A549 (cell line): ENCODE measurements at regions not wholly inside any gene's neighbourhood (a gene's known extent, or its start where the extent isn't known, plus 50 kb on each side); places are given as distances from the start of the nearest gene placed in this dataset.

Source experiments
- ATAC-seq, 2 experiments: fragments of 200-7000 bp in 1 of 2; fragments of >200 bp in 1 of 2; cut with Nextera tagmentation in 1 of 2; cut with Tn5 transposase in 1 of 2; 3 replicates each; pipeline versions ENCODE4 v1.8.0 to v1.9.1; 2018 to 2020; ENCODE audit warnings: mild to moderate bottlenecking in 1 of 2, moderate library complexity in 1 of 2
- CTCF ChIA-PET: fragments of 300-600 bp; sonication (Branson Sonifier 250); formaldehyde crosslinking; extraction: SDS; loops from one replicate; lab custom pipeline; 2021; ENCODE audit warnings: antibody characterized with exemption, inconsistent platforms; lab: Yijun Ruan, JAX
- POLR2A ChIA-PET: fragments of 350-600 bp; formaldehyde crosslinking; extraction: SDS; loops from one replicate; lab custom pipeline; 2021; ENCODE audit warnings: antibody characterized with exemption, inconsistent platforms; lab: Yijun Ruan, JAX
- DNase-seq, 2 experiments: peaks; one replicate each; pipeline versions ENCODE4 v3.0.0 to v3.0.0-alpha.2; 2011 to 2016; ENCODE audit warnings: low read depth in 1 of 2, low spot score in 1 of 2
- FAIRE-seq: peaks from 2 replicates; lab custom pipeline; 2011; peaks lifted over from hg19 to GRCh38; lab: Jason Lieb, UNC
- H3K27ac ChIP-seq, 2 experiments: fragments of >200 bp; sonication (Bioruptor Twin); formaldehyde crosslinking; 3 replicates each; pipeline ENCODE4 v1.5.1; 2016 to 2017
- H3K4me1 ChIP-seq: fragments of >200 bp; sonication (Bioruptor Twin); formaldehyde crosslinking; 3 replicates; pipeline ENCODE4 v1.6.1; 2016
- H3K4me2 ChIP-seq: fragments of >200 bp; sonication (Bioruptor Twin); formaldehyde crosslinking; 3 replicates; pipeline ENCODE4 v1.6.1; 2016
- H3K4me3 ChIP-seq: fragments of >200 bp; sonication (Bioruptor Twin); formaldehyde crosslinking; 3 replicates; pipeline ENCODE4 v1.5.1; 2016
- H3K9me3 ChIP-seq: fragments of >200 bp; sonication (Bioruptor Twin); formaldehyde crosslinking; 3 replicates; pipeline ENCODE4 v1.6.1; 2016
- BHLHE40 ChIP-seq: IDR thresholded peaks from 2 replicates; pipeline ENCODE4 v1.6.1; 2012; ENCODE audit warnings: low read depth, low read length, inconsistent platforms
- CBX2 ChIP-seq: fragments of 200-600 bp; sonication (generic); IDR thresholded peaks from 2 replicates; pipeline ENCODE4 v1.6.1; 2016; ENCODE audit warnings: low read depth, mild to moderate bottlenecking, borderline replicate concordance
- CBX8 ChIP-seq: fragments of 200-600 bp; sonication (generic); IDR thresholded peaks from 2 replicates; pipeline ENCODE4 v1.6.1; 2016
- CEBPB ChIP-seq, 2 experiments: fragments of >200 bp in 1 of 2; sonication (Bioruptor Twin) in 1 of 2; formaldehyde crosslinking in 1 of 2; IDR thresholded peaks; 2 replicates each; pipeline ENCODE4 v1.6.1; 2012 to 2016
- CTCF ChIP-seq: fragments of >200 bp; sonication (Bioruptor Twin); formaldehyde crosslinking; IDR thresholded peaks from 3 replicates; pipeline ENCODE4 v1.5.1; 2016
- EHF ChIP-seq: fragments of 250-450 bp; sonication (Bioruptor Pico); IDR thresholded peaks from 2 replicates; pipeline ENCODE4 v1.5.0; 2020; ENCODE audit warnings: mild to moderate bottlenecking
- EP300 ChIP-seq, 2 experiments: fragments of >200 bp; sonication (Bioruptor Twin); formaldehyde crosslinking; IDR thresholded peaks; 2 replicates in 1 of 2; 3 replicates in 1 of 2; pipeline ENCODE4 v1.6.1; 2016 to 2017
- FOSB ChIP-seq: fragments of 250-450 bp; sonication (Bioruptor Pico); IDR thresholded peaks from 2 replicates; pipeline ENCODE4 v1.5.0; 2020; ENCODE audit warnings: mild to moderate bottlenecking, moderate library complexity
- FOSL2 ChIP-seq, 2 experiments: fragments of 450-650 bp in 1 of 2; fragments of >200 bp in 1 of 2; sonication (Bioruptor Twin) in 1 of 2; formaldehyde crosslinking; IDR thresholded peaks; 2 replicates each; pipeline versions ENCODE4 v1.5.0 to v1.6.1; 2016 to 2020; ENCODE audit warnings: mild to moderate bottlenecking in 1 of 2, moderate library complexity in 1 of 2
- GATA3 ChIP-seq: IDR thresholded peaks from 2 replicates; pipeline ENCODE4 v1.6.1; 2012; ENCODE audit warnings: borderline replicate concordance
- HDAC2 ChIP-seq: fragments of 200-600 bp; sonication (generic); IDR thresholded peaks from 2 replicates; pipeline ENCODE4 v1.6.1; 2016
- HEYL ChIP-seq: fragments of 250-450 bp; sonication (Bioruptor Pico); IDR thresholded peaks from 2 replicates; pipeline ENCODE4 v1.8.0; 2021; ENCODE audit warnings: mild to moderate bottlenecking, moderate library complexity
- HOXA7 ChIP-seq: fragments of 250-450 bp; sonication (Bioruptor Pico); IDR thresholded peaks from 2 replicates; pipeline ENCODE4 v1.5.0; 2020; ENCODE audit warnings: mild to moderate bottlenecking, moderate library complexity
- HOXB13 ChIP-seq: fragments of 250-450 bp; sonication (Bioruptor Pico); IDR thresholded peaks from 2 replicates; pipeline ENCODE4 v1.5.0; 2020; ENCODE audit warnings: low read depth, mild to moderate bottlenecking, moderate library complexity
- KDM5A ChIP-seq: fragments of 200-600 bp; sonication (generic); IDR thresholded peaks from 2 replicates; pipeline ENCODE4 v1.6.1; 2016; ENCODE audit warnings: antibody characterized with exemption, mild to moderate bottlenecking
- MYC ChIP-seq: IDR thresholded peaks from 2 replicates; pipeline ENCODE4 v1.6.1; 2012; ENCODE audit warnings: mild to moderate bottlenecking, inconsistent platforms, low read length, improper control_type of control experiment, borderline replicate concordance
- NPAS2 ChIP-seq: fragments of 250-450 bp; sonication (Bioruptor Pico); IDR thresholded peaks from 2 replicates; pipeline ENCODE4 v1.8.0; 2022; ENCODE audit warnings: mild to moderate bottlenecking, moderate library complexity, borderline replicate concordance
- POLR2A ChIP-seq: IDR thresholded peaks from 2 replicates; pipeline ENCODE4 v1.6.1; 2012; ENCODE audit warnings: mild to moderate bottlenecking, low read length
- POLR2AphosphoS2 ChIP-seq: conservative IDR thresholded peaks from 2 replicates; pipeline ENCODE4 v1.6.1; 2012; ENCODE audit warnings: low read length, improper control_type of control experiment, inconsistent platforms
- RCOR1 ChIP-seq: fragments of 150-350 bp; IDR thresholded peaks from 2 replicates; pipeline ENCODE4 v1.6.1; 2014; ENCODE audit warnings: antibody characterized with exemption, low read length, low read depth
- RNF2 ChIP-seq: fragments of 200-600 bp; sonication (generic); IDR thresholded peaks from 2 replicates; pipeline ENCODE4 v1.6.1; 2016; ENCODE audit warnings: low read depth, mild to moderate bottlenecking, antibody characterized with exemption, moderate library complexity, borderline replicate concordance
- SMC3 ChIP-seq: fragments of >200 bp; sonication (Bioruptor Twin); formaldehyde crosslinking; IDR thresholded peaks from 3 replicates; pipeline ENCODE4 v1.6.1; 2018; ENCODE audit warnings: inconsistent platforms
- ZNF302 ChIP-seq: fragments of 250-450 bp; sonication (Bioruptor Pico); IDR thresholded peaks from 2 replicates; pipeline ENCODE4 v1.9.0; 2021; ENCODE audit warnings: inconsistent platforms, mild to moderate bottlenecking, moderate library complexity
- WGBS: methylation state at CpG from one replicate; pipeline ENCODE4 v1.1.6; 2017; ENCODE audit errors: missing lambda C conversion rate; 5-methylcytosine and 5-hydroxymethylcytosine counted together
- TF ChIP-seq, protein P1 (sequence below): fragments of 150-350 bp; IDR thresholded peaks from 2 replicates; pipeline ENCODE4 v1.6.1; 2014; ENCODE audit warnings: low read depth, mild to moderate bottlenecking, low read length
- TF ChIP-seq, protein P2 (sequence below): fragments of 450-650 bp; IDR thresholded peaks from 2 replicates; pipeline ENCODE4 v1.6.1; 2014; ENCODE audit warnings: antibody characterized with exemption
- TF ChIP-seq, protein P3 (sequence below): fragments of >200 bp; sonication (Bioruptor Twin); formaldehyde crosslinking; IDR thresholded peaks from 2 replicates; pipeline ENCODE4 v1.6.1; 2016
- TF ChIP-seq, protein P4 (sequence below): fragments of 250-450 bp; sonication (Bioruptor Pico); IDR thresholded peaks from 2 replicates; pipeline ENCODE4 v1.5.0; 2020; ENCODE audit warnings: low read depth, mild to moderate bottlenecking, moderate library complexity

DNA sequence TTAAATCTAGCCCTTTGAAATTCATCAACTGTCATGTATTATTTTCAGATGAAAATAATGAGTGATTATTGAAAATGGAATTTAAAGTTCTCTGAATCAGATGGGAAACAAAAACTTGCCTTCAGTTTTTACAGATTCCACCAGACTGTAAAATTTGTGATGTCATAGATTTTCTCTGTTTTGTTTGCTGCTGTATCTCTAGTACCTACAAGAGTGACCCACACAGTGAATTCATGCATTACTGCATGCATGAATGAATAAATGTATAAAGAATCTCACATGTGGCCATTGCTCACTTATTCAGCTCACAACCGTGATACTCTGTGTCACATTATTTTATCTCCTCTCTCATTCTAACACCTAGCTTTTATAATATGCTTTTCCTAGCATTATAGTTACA, 532.2 kb upstream of the AGA start:
- Histone ChIP-seq H3K4me3 (no peak overlapping the region), H3K9me3 (no peaks in the 10 kb centered on the region), H3K4me2 (no peak overlapping the region), H3K4me1 (no peaks in the 10 kb centered on the region), H3K27ac (no peak overlapping the region)
- no peak for ATAC-seq
- FAIRE-seq, result no peak
- no peak for DNase-seq
- POLR2A ChIA-PET, result no interaction called here
- CTCF ChIA-PET, result no interaction called here
- no peak for TF ChIP-seq BHLHE40
- no peak for TF ChIP-seq ZNF302
- no peak for TF ChIP-seq CEBPB (IDR thresholded peaks at IDR 0.05)
- TF ChIP-seq CBX8, result no peak
- 30% methylated on average over 1 of the region's 1 CpG for WGBS

GRCh38 chr4:177975315-177975987, 533.2 kb upstream of the AGA start:
- ATAC-seq (no peak), FAIRE-seq (no peak), DNase-seq (no peak)
- no peaks in the 10 kb centered on the region for H3K4me1 ChIP-seq
- no peak overlapping the region for H3K27ac ChIP-seq
- no peak overlapping the region for H3K4me3 ChIP-seq
- no peaks in the 10 kb centered on the region for H3K9me3 ChIP-seq
- 0 out of 3 replicates have a peak overlapping the region, but pooled peaks have one; percentile 10 for H3K4me2 ChIP-seq
- ChIA-PET POLR2A (no interaction called here), CTCF (no interaction called here)
- WGBS, result 11% methylated on average over 2 of the region's 2 CpGs
- TF ChIP-seq NPAS2 (no peak), HOXB13 (CRISPR knock-in tag) (no peak), HOXA7 (CRISPR knock-in tag) (no peak), HEYL (no peak), RNF2 (no peak), MYC (no peak), POLR2A (no peak), EHF (CRISPR knock-in tag) (no peak), CTCF (no peak), CBX8 (no peak), KDM5A (no peak), POLR2AphosphoS2 (no peak), CBX2 (no peak), ZNF302 (no peak)
- TF ChIP-seq, protein P1, sequence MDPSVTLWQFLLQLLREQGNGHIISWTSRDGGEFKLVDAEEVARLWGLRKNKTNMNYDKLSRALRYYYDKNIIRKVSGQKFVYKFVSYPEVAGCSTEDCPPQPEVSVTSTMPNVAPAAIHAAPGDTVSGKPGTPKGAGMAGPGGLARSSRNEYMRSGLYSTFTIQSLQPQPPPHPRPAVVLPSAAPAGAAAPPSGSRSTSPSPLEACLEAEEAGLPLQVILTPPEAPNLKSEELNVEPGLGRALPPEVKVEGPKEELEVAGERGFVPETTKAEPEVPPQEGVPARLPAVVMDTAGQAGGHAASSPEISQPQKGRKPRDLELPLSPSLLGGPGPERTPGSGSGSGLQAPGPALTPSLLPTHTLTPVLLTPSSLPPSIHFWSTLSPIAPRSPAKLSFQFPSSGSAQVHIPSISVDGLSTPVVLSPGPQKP, result no peak
- TF ChIP-seq, protein P2, sequence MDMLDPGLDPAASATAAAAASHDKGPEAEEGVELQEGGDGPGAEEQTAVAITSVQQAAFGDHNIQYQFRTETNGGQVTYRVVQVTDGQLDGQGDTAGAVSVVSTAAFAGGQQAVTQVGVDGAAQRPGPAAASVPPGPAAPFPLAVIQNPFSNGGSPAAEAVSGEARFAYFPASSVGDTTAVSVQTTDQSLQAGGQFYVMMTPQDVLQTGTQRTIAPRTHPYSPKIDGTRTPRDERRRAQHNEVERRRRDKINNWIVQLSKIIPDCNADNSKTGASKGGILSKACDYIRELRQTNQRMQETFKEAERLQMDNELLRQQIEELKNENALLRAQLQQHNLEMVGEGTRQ, result no peak

- Histone ChIP-seq H3K4me2 (no peak overlapping the region), H3K4me1 (no peaks in the 10 kb centered on the region), H3K27ac (no peak overlapping the region), H3K9me3 (no peaks in the 10 kb centered on the region)
- no peak for ATAC-seq
- POLR2A ChIA-PET, result no interaction called here
- no peak for TF ChIP-seq RCOR1
- TF ChIP-seq FOSL2 (IDR thresholded peaks at IDR 0.05), result no peak
- TF ChIP-seq FOSL2 (CRISPR knock-in tag; IDR thresholded peaks at IDR 0.05), result no peak
- TF ChIP-seq, protein P3, sequence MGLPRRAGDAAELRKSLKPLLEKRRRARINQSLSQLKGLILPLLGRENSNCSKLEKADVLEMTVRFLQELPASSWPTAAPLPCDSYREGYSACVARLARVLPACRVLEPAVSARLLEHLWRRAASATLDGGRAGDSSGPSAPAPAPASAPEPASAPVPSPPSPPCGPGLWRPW, result no peak
- no peak for TF ChIP-seq FOSB
- TF ChIP-seq GATA3, result no peak
- no peak for TF ChIP-seq EP300 (IDR thresholded peaks at IDR 0.05)
- TF ChIP-seq, protein P4, sequence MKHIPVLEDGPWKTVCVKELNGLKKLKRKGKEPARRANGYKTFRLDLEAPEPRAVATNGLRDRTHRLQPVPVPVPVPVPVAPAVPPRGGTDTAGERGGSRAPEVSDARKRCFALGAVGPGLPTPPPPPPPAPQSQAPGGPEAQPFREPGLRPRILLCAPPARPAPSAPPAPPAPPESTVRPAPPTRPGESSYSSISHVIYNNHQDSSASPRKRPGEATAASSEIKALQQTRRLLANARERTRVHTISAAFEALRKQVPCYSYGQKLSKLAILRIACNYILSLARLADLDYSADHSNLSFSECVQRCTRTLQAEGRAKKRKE (CRISPR knock-in tag), result no peak
- TF ChIP-seq HDAC2, result no peak
- TF ChIP-seq SMC3, result no peak
- no peak for TF ChIP-seq BHLHE40
- TF ChIP-seq, all 56 proteins: peak for 0
- FAIRE-seq (no peak), DNase-seq (no peak)
- 44% methylated on average over 1 of the region's 1 CpG for WGBS
- CTCF ChIA-PET, result no interaction called here
- no peak overlapping the region for H3K4me3 ChIP-seq
These were observed 544.0 kb upstream of the AGA start for GRCh38 chr4:177986236-177986635.
